GM21526 (cell line): ENCODE measurements at regions not wholly inside any gene's neighbourhood (a gene's known extent, or its start where the extent isn't known, plus 50 kb on each side); places are given as distances from the start of the nearest gene placed in this dataset.
"Not testable (repeated sequence)": the region's sequence is repeated elsewhere in the genome, so short reads cannot be mapped to it uniquely, and the experiment has no call there.

Experiments
- ATAC-seq: cut with Tn5 transposase; IDR thresholded peaks from one replicate; pipeline ENCODE4 v1.9.1; 2021; ENCODE audit warnings: moderate library complexity; ENCODE audit not compliant: unreplicated experiment, low FRiP score

DNA sequence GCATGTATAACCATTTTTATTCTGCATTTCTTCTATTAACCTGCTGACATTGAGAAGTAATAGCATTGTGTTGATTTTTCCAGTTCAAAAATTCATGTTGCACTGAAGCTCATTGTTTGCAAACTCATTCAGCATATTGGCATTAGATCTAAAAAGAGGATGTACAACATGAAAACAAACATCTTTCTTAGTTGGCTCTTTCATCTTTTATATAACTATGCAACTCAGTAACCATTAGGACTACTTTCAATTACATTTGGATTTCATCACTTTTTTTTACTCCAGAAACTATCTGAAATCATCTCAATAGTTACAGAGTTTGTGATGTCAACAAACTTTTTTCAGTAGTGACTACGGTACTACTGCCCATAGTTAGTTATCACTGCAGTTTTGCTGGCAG lies 346.0 kb upstream of the EPHA5 start:
- ATAC-seq, result no peak

- no peak for ATAC-seq
Observed at GRCh38 chr4:66014146-66014765, 344.0 kb upstream of the EPHA5 start.

GRCh38 chr4:66000510-66001117 lies 330.3 kb upstream of the EPHA5 start:
- ATAC-seq, result no peak

DNA sequence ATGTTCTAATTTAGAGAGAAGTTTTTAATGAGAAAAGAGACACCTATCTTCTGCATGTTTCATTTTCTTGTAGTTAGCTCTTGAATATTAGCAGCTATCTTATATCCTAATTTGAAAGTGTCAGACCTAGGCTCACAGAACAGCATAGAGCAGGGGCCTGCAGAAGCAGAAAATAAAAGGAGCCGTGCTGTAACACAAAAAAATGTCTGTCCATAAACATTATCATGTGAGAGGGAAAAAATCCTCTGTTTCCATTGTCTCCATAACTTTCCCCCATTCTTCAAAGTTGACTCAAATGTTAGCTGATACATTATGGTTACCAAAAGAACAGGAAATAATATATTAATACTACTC lies 329.2 kb upstream of the EPHA5 start:
- ATAC-seq, result no peak

- ATAC-seq, result not testable (repeated sequence)
Observed at GRCh38 chr4:65998807-65999517, 328.7 kb upstream of the EPHA5 start.

DNA sequence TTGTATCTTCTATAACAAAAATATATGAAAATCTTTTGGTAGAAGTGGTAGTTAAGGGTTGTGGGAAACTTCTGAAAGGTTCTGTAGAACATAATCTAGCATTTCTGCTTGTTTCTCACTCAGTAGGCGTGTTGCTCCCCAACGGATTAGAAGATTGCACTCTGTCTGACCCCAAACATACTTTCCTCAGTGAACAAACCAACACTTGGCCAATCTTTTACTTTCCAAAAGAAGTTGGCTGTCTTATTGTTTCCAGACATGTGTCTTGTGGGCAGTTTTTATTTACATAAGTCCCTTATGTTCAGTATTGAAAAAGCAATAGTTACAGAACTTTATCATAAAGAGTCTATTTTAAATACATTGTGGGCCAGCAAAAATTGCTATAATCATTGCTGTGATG lies 312.8 kb upstream of the EPHA5 start:
- no peak for ATAC-seq

GRCh38 chr4:65976287-65976686 lies 306.0 kb upstream of the EPHA5 start:
- ATAC-seq, result no peak

DNA sequence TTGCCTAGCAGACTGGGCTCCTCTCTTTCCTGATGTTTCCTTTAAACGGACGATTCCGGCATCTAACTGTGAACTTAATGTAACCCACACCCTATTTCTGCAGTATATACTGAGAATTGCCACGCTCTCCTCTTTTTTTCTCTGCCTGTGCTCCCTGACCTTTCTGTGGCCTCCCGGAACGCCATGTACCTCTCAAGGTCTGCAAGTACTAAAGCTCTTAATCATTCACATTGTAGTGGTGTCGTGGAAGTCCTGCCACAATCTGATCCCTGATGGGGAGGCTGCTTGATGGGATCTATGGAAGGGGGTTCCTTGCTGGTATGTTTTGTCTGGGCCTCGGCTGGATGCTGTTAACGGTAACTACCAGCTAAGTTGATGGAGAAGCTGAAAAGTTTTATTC lies 302.9 kb upstream of the EPHA5 start:
- no peak for ATAC-seq

GRCh38 chr4:65971686-65972085 lies 301.4 kb upstream of the EPHA5 start:
- no peak for ATAC-seq

- no peak for ATAC-seq
Observed at GRCh38 chr4:65968831-65969558, 298.7 kb upstream of the EPHA5 start.

GRCh38 chr4:65960751-65961150 lies 290.5 kb upstream of the EPHA5 start:
- ATAC-seq, result no peak

DNA sequence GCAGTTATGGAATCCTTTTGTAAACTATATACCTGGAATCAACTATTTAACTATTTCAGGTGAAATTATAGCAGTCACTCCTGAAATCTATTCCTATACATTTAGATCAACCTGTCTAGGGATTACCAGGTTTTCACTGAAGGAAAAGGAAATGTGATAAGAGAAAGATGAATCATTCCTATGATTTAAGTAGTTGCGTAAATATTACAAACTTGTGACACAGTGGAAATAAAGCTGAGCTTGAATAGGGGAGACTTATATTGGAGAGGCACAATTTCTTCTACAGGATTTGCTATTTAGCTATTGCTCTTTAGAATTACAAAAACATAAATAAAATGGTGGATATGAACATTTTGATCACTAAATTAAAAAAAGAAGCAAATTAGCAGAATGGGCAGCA lies 284.1 kb upstream of the EPHA5 start:
- no peak for ATAC-seq

DNA sequence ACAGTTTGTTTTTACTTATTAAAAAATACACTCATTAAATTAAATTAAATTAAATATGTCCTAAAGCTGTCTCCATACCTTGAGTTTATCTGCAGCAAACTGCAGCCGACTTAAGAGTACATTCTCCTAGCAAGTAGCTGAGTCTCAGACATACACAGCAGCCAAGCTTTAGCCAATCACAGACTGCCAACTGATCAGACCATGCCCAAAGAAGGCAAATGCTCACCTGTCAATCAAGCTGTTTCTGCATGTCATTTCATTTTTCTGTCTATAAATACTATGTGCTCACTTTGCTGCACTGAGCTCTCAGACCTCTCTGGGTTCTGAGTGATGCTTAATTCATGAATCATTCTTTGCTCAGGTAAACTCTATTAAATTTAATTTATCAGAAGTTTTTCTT lies 280.9 kb upstream of the EPHA5 start:
- no peak for ATAC-seq

- no peak for ATAC-seq
Observed at GRCh38 chr4:65943076-65943475, 272.8 kb upstream of the EPHA5 start.

DNA sequence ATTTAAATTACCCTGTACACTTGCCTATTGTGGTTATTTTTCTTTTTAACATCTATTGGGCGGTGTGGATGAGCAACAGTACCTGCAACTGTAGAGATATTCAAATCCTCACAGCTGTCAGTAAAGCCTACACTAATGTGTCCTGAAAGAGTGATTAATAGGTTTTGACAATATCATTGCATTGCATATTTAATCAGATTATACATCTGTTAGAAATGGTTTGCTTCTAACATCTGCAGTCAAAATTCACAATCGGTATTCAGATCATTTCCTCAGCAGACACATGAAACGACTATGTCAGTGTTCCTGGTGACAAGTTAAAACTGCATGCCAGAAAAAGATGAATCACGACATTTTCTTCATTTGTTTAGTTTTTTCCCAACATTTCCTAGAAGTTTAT lies 254.6 kb upstream of the EPHA5 start:
- no peak for ATAC-seq

GRCh38 chr4:65923616-65924015 lies 253.3 kb upstream of the EPHA5 start:
- ATAC-seq, result no peak

- no peak for ATAC-seq
Observed at GRCh38 chr4:65921180-65921579, 250.9 kb upstream of the EPHA5 start.

GRCh38 chr4:65918872-65919271 lies 248.6 kb upstream of the EPHA5 start:
- no peak for ATAC-seq

DNA sequence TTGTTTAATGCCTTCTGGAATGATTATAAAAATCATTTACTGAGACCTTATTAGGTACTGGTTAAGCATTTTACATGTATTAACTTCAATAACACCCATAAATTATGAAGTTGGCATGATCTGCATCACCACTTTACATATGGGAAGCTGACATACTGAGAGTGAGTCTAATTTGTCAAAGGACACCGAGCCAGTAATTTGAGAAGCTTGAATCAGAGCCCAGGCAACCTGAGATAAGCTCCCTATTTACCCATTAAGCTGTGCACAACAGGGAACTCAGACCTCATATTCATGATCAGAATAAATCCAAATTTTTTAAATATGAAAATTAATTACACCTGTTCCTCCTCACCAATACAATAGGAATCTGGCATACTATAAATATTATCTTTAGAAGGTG lies 247.9 kb upstream of the EPHA5 start:
- ATAC-seq, result no peak

- ATAC-seq, result no peak
Observed at GRCh38 chr4:65917486-65917885, 247.2 kb upstream of the EPHA5 start.

- ATAC-seq, result no peak
Observed at GRCh38 chr4:65911720-65912119, 241.4 kb upstream of the EPHA5 start.
